SK-N-SH (cell line): ENCODE measurements at regions not wholly inside any gene's neighbourhood (a gene's known extent, or its start where the extent isn't known, plus 50 kb on each side); places are given as distances from the start of the nearest gene placed in this dataset.

ENCODE experiments used
- CTCF ChIA-PET: fragments of 300-600, 350-600 bp; formaldehyde crosslinking; extraction: SDS; loops from one replicate; lab custom pipeline; 2021; lab: Yijun Ruan, JAX
- POLR2A ChIA-PET: fragments of 350-600 bp; sonication (Branson Sonifier 250); formaldehyde crosslinking; extraction: SDS; loops from one replicate; lab custom pipeline; 2020; ENCODE audit warnings: antibody characterized with exemption, inconsistent platforms; lab: Yijun Ruan, JAX
- DNase-seq: peaks from one replicate; pipeline ENCODE4 v3.0.0; 2012
- H2AFZ ChIP-seq: fragments of 200-600 bp; sonication (generic); 2 replicates; pipeline ENCODE4 v1.8.1; 2016; ENCODE audit warnings: antibody characterized with exemption, mild to moderate bottlenecking, low read depth
- H3F3A ChIP-seq: fragments of 200-600 bp; sonication (generic); replicated peaks from 2 replicates; pipeline ENCODE3; 2016; ENCODE audit warnings: antibody characterized with exemption, mild to moderate bottlenecking; ENCODE audit not compliant: insufficient read depth
- H3K27ac ChIP-seq, 2 experiments: fragments of 200-500 bp in 1 of 2; fragments of 200-600 bp in 1 of 2; sonication (Bioruptor generic) in 1 of 2; sonication (generic), shearing (Covaris generic) in 1 of 2; 2 replicates each; pipeline versions ENCODE4 v1.5.1 to v1.6.1; 2014 to 2016; ENCODE audit warnings: low read depth in 2 of 2, inconsistent platforms in 1 of 2, low read length in 1 of 2, mild to moderate bottlenecking in 1 of 2, mixed read lengths in 1 of 2
- H3K27me3 ChIP-seq: fragments of 200-600 bp; sonication (generic), shearing (Covaris generic); 2 replicates; pipeline ENCODE4 v1.6.1; 2016; ENCODE audit warnings: mixed run types; ENCODE audit not compliant: insufficient read depth
- H3K36me3 ChIP-seq, 2 experiments: fragments of 200-500 bp in 1 of 2; fragments of 200-600 bp in 1 of 2; sonication (Bioruptor generic) in 1 of 2; sonication (generic) in 1 of 2; replicated peaks in 1 of 2; 2 replicates each; pipeline versions ENCODE3 to v1.5.1; 2014 to 2016; ENCODE audit warnings: low read length in 1 of 2, mild to moderate bottlenecking in 1 of 2; ENCODE audit not compliant: insufficient read depth in 2 of 2, control insufficient read depth in 1 of 2
- H3K4me1 ChIP-seq, 2 experiments: fragments of 200-500 bp in 1 of 2; fragments of 200-600 bp in 1 of 2; sonication (Bioruptor generic) in 1 of 2; sonication (generic), shearing (Covaris generic) in 1 of 2; 2 replicates each; pipeline versions ENCODE4 v1.5.1 to v1.6.1; 2014 to 2016; ENCODE audit warnings: low read depth in 1 of 2, low read length in 1 of 2, mixed run types in 1 of 2; ENCODE audit not compliant: insufficient read depth in 2 of 2, control insufficient read depth in 1 of 2
- H3K4me2 ChIP-seq: fragments of 200-600 bp; sonication (generic), shearing (Covaris generic); 2 replicates; pipeline ENCODE4 v1.6.1; 2017; ENCODE audit warnings: mixed run types
- H3K4me3 ChIP-seq, 2 experiments: fragments of 200-500 bp in 1 of 2; fragments of 200-600 bp in 1 of 2; sonication (Bioruptor generic) in 1 of 2; sonication (generic), shearing (Covaris generic) in 1 of 2; 2 replicates each; pipeline versions ENCODE4 v1.5.1 to v1.8.1; 2014 to 2016; ENCODE audit warnings: low read depth in 2 of 2, inconsistent platforms in 1 of 2, low read length in 1 of 2, mild to moderate bottlenecking in 1 of 2, mixed read lengths in 1 of 2, moderate library complexity in 1 of 2
- H3K79me2 ChIP-seq: fragments of 200-600 bp; sonication (generic); 2 replicates; pipeline ENCODE4 v1.8.1; 2017; ENCODE audit warnings: mild to moderate bottlenecking; ENCODE audit not compliant: insufficient read depth
- H3K9ac ChIP-seq: fragments of 200-600 bp; sonication (generic); 2 replicates; pipeline ENCODE4 v1.6.1; 2017; ENCODE audit warnings: mixed run types
- H3K9me2 ChIP-seq: fragments of 200-600 bp; sonication (generic); 2 replicates; pipeline ENCODE4 v1.6.1; 2017; ENCODE audit warnings: mixed run types
- H3K9me3 ChIP-seq: fragments of 200-600 bp; sonication (generic); 2 replicates; pipeline ENCODE4 v1.6.1; 2017; ENCODE audit warnings: mixed run types, mild to moderate bottlenecking, moderate library complexity
- H4K20me1 ChIP-seq: fragments of 200-600 bp; sonication (generic); 2 replicates; pipeline ENCODE4 v1.6.1; 2017; ENCODE audit warnings: mild to moderate bottlenecking, mixed run types; ENCODE audit not compliant: insufficient read depth
- EP300 ChIP-seq, 2 experiments: IDR thresholded peaks; 2 replicates each; pipeline versions ENCODE4 v1.4.0 to v1.6.1; 2012; ENCODE audit warnings: borderline replicate concordance in 1 of 2, low read depth in 1 of 2, low read length in 1 of 2
- FOXJ3 ChIP-seq: sonication (generic); formaldehyde crosslinking; IDR thresholded peaks from 2 replicates; pipeline ENCODE4 v1.5.1; 2020; ENCODE audit warnings: mild to moderate bottlenecking, missing genetic modification reagents
- FOXM1 ChIP-seq: IDR thresholded peaks from 2 replicates; pipeline ENCODE4 v1.4.0; 2012; ENCODE audit warnings: low read depth, mild to moderate bottlenecking
- JUND ChIP-seq: IDR thresholded peaks from 2 replicates; pipeline ENCODE4 v1.4.0; 2012
- POLR2AphosphoS5 ChIP-seq: IDR thresholded peaks from 2 replicates; pipeline ENCODE4 v1.6.1; 2012; ENCODE audit warnings: low read depth, low read length
- TCF12 ChIP-seq: IDR thresholded peaks from 2 replicates; pipeline ENCODE4 v1.4.0; 2012
- TEAD4 ChIP-seq: IDR thresholded peaks from 2 replicates; pipeline ENCODE4 v1.4.0; 2012; ENCODE audit warnings: mild to moderate bottlenecking, borderline replicate concordance; ENCODE audit not compliant: insufficient read depth
- WGBS: methylation state at CpG from one replicate; pipeline ENCODE4 v1.1.6; 2017; ENCODE audit warnings: low lambda C conversion rate; 5-methylcytosine and 5-hydroxymethylcytosine counted together
- TF ChIP-seq, protein P1 (sequence below): IDR thresholded peaks from 2 replicates; pipeline ENCODE4 v1.4.0; 2012; ENCODE audit warnings: low read depth, borderline replicate concordance
- TF ChIP-seq, protein P2 (sequence below): IDR thresholded peaks from 2 replicates; pipeline ENCODE4 v1.4.0; 2012; ENCODE audit warnings: low read depth
- TF ChIP-seq, protein P3 (sequence below): IDR thresholded peaks from 2 replicates; pipeline ENCODE4 v1.4.0; 2012; ENCODE audit warnings: low read depth, borderline replicate concordance
- TF ChIP-seq, protein P4 (sequence below): IDR thresholded peaks from 2 replicates; pipeline ENCODE4; 2012
- TF ChIP-seq, protein P5 (sequence below): fragments of 200-600 bp; sonication (generic); IDR thresholded peaks from 2 replicates; pipeline ENCODE4 v1.6.1; 2017; ENCODE audit warnings: antibody characterized with exemption, mild to moderate bottlenecking, moderate library complexity
- TF ChIP-seq, protein P6 (sequence below): IDR thresholded peaks from 2 replicates; pipeline ENCODE4 v1.6.1; 2012; ENCODE audit warnings: mild to moderate bottlenecking, low read depth, low read length, moderate library complexity

DNA sequence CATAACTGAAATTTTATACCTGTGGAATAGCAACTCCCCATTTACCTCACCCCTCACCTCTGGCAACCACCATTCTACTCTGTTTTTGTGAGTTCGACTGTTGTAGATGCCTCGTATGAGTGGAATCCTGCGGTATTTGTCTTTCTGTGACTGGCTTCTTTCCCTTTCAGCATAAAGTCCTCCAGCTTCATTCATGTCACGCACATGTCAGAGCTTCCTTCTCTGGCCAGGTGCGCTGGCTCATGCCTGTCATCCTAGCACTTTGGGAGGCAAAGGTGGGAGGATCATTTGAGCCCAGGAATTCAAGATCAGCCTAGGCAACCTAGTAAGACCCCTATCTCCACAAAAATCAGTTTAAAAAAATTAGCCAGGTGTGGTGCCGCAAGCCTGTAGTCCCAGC, 278.4 kb downstream of the PARN start:
- Histone ChIP-seq H3K27ac (no peak overlapping the region), H4K20me1 (no peaks in the 10 kb centered on the region), H3K9ac (no peak overlapping the region), H3K4me2 (no peak overlapping the region), H3K9me2 (no peaks in the 10 kb centered on the region), H3K27me3 (no peaks in the 10 kb centered on the region), H3K4me3 (no peak overlapping the region), H3K9me3 (no peaks in the 10 kb centered on the region), H3F3A (no peaks in the 10 kb centered on the region), H3K79me2 (no peaks in the 10 kb centered on the region), H3K36me3 (no peaks in the 10 kb centered on the region), H2AFZ (no peak overlapping the region), H3K4me1 (no peaks in the 10 kb centered on the region)
- TF ChIP-seq, protein P1, sequence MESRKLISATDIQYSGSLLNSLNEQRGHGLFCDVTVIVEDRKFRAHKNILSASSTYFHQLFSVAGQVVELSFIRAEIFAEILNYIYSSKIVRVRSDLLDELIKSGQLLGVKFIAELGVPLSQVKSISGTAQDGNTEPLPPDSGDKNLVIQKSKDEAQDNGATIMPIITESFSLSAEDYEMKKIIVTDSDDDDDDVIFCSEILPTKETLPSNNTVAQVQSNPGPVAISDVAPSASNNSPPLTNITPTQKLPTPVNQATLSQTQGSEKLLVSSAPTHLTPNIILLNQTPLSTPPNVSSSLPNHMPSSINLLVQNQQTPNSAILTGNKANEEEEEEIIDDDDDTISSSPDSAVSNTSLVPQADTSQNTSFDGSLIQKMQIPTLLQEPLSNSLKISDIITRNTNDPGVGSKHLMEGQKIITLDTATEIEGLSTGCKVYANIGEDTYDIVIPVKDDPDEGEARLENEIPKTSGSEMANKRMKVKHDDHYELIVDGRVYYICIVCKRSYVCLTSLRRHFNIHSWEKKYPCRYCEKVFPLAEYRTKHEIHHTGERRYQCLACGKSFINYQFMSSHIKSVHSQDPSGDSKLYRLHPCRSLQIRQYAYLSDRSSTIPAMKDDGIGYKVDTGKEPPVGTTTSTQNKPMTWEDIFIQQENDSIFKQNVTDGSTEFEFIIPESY = no peak
- no peak for TF ChIP-seq FOXM1
- TF ChIP-seq, protein P2, sequence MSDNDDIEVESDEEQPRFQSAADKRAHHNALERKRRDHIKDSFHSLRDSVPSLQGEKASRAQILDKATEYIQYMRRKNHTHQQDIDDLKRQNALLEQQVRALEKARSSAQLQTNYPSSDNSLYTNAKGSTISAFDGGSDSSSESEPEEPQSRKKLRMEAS = no peak
- TF ChIP-seq FOXJ3 = no peak
- TF ChIP-seq, protein P3, sequence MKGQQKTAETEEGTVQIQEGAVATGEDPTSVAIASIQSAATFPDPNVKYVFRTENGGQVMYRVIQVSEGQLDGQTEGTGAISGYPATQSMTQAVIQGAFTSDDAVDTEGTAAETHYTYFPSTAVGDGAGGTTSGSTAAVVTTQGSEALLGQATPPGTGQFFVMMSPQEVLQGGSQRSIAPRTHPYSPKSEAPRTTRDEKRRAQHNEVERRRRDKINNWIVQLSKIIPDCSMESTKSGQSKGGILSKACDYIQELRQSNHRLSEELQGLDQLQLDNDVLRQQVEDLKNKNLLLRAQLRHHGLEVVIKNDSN = no peak
- no peak for TF ChIP-seq EP300 (IDR thresholded peaks at IDR 0.05; ENCODE audit: borderline replicate concordance in 1 of 2, low read depth in 1 of 2, low read length in 1 of 2)
- TF ChIP-seq, protein P4, sequence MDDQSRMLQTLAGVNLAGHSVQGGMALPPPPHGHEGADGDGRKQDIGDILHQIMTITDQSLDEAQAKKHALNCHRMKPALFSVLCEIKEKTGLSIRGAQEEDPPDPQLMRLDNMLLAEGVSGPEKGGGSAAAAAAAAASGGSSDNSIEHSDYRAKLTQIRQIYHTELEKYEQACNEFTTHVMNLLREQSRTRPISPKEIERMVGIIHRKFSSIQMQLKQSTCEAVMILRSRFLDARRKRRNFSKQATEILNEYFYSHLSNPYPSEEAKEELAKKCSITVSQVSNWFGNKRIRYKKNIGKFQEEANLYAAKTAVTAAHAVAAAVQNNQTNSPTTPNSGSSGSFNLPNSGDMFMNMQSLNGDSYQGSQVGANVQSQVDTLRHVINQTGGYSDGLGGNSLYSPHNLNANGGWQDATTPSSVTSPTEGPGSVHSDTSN = no peak
- TF ChIP-seq TCF12 = no peak
- no peak for TF ChIP-seq POLR2AphosphoS5
- TF ChIP-seq JUND = no peak
- POLR2A ChIA-PET = no interaction called here
- DNase-seq = no peak
- WGBS = 81% methylated on average over 6 of the region's 6 CpGs
- CTCF ChIA-PET = interaction anchor here (0.6 kb wide), 1 partner anchor 34 kb away, joined by 3 read pairs; no protein-coding TSS in a partner anchor

DNA sequence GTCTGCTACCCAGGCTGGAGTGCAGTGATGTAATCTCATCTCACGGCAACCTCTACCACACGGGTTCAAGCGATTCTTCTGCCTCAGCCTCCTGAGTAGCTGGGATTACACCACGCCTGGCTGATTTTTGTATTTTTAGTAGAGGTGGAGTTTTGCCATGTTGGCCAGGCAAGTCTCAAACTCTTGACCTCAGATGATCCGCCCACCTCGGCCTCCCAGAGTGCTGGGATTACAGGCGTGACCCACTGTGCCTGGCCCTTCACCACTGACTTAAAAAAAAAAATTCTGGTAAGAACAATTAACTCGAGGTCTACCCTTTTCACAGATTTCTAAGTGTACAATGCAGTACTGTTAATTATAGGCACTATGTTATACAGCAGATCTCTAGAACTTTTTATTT, 279.4 kb downstream of the PARN start:
- Histone ChIP-seq H3K4me1 (no peaks in the 10 kb centered on the region), H3K4me3 (no peak overlapping the region), H3K27ac (no peak overlapping the region)
- TF ChIP-seq, protein P1 = no peak
- TF ChIP-seq TEAD4 = no peak
- TF ChIP-seq, protein P5, sequence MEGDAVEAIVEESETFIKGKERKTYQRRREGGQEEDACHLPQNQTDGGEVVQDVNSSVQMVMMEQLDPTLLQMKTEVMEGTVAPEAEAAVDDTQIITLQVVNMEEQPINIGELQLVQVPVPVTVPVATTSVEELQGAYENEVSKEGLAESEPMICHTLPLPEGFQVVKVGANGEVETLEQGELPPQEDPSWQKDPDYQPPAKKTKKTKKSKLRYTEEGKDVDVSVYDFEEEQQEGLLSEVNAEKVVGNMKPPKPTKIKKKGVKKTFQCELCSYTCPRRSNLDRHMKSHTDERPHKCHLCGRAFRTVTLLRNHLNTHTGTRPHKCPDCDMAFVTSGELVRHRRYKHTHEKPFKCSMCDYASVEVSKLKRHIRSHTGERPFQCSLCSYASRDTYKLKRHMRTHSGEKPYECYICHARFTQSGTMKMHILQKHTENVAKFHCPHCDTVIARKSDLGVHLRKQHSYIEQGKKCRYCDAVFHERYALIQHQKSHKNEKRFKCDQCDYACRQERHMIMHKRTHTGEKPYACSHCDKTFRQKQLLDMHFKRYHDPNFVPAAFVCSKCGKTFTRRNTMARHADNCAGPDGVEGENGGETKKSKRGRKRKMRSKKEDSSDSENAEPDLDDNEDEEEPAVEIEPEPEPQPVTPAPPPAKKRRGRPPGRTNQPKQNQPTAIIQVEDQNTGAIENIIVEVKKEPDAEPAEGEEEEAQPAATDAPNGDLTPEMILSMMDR = no peak
- TF ChIP-seq, protein P6, sequence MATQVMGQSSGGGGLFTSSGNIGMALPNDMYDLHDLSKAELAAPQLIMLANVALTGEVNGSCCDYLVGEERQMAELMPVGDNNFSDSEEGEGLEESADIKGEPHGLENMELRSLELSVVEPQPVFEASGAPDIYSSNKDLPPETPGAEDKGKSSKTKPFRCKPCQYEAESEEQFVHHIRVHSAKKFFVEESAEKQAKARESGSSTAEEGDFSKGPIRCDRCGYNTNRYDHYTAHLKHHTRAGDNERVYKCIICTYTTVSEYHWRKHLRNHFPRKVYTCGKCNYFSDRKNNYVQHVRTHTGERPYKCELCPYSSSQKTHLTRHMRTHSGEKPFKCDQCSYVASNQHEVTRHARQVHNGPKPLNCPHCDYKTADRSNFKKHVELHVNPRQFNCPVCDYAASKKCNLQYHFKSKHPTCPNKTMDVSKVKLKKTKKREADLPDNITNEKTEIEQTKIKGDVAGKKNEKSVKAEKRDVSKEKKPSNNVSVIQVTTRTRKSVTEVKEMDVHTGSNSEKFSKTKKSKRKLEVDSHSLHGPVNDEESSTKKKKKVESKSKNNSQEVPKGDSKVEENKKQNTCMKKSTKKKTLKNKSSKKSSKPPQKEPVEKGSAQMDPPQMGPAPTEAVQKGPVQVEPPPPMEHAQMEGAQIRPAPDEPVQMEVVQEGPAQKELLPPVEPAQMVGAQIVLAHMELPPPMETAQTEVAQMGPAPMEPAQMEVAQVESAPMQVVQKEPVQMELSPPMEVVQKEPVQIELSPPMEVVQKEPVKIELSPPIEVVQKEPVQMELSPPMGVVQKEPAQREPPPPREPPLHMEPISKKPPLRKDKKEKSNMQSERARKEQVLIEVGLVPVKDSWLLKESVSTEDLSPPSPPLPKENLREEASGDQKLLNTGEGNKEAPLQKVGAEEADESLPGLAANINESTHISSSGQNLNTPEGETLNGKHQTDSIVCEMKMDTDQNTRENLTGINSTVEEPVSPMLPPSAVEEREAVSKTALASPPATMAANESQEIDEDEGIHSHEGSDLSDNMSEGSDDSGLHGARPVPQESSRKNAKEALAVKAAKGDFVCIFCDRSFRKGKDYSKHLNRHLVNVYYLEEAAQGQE = no peak
- TF ChIP-seq, all 33 proteins: peak for 0
- no peak overlapping the region for H3K4me2 ChIP-seq
- H3K36me3 ChIP-seq = no peaks in the 10 kb centered on the region
- WGBS = 84% methylated on average over 8 of the region's 8 CpGs
- no peaks in the 10 kb centered on the region for H3K27me3 ChIP-seq
- H3F3A ChIP-seq = no peaks in the 10 kb centered on the region
- H2AFZ ChIP-seq = no peak overlapping the region
- ChIA-PET CTCF (no interaction called here), POLR2A (no interaction called here)
- H3K9me3 ChIP-seq = no peaks in the 10 kb centered on the region
- H3K9me2 ChIP-seq = no peaks in the 10 kb centered on the region
- no peak overlapping the region for H3K9ac ChIP-seq
- DNase-seq = no peak
- H4K20me1 ChIP-seq = no peaks in the 10 kb centered on the region
- no peaks in the 10 kb centered on the region for H3K79me2 ChIP-seq
